ENCODE measurements at regions not wholly inside any gene's neighbourhood (a gene's known extent, or its start where the extent isn't known, plus 50 kb on each side); places are given as distances from the start of the nearest gene placed in this dataset.

DNA sequence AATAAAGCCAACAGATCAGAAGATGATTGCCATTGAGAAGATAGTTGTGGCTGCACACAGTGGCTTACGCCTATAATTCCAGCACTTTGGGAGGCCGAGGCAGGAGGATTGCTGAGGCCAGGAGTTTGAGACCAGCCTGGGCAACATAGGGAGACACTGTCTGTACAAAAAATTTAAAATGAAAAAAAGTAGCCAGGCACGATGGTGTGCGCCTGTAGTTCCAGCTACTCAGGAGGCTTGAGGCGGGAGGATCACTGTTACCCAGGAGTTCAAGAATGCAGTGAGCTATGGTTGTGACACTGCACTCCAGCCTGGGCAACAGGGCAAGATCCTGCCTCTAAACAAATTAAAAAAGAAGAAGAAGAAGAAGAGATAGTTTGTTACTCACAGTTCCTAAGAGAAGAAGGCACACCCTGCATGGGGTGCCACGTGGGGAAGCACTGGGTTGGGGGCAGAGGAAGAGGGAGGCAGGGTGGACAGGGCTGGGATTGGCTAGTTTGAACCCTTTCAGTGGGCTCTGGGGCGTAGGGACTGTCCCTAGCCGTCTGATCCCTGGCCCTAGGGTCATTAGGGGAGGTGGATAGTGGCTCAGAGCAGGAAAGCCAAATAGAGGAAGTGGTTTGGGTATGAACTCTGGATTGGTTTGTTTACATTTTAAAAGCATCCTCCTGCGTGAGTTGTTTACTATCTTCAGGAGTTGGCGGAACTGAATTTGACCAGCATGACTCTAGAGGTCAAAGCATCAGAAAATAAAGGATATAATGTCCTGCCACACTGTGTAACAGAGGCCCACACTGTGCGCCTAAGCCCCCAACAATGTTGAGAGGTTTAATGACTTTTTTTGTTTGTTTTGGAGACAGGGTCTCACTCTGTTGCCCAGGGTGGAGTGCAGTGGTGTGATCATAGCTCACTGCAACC is 60.5 kb upstream of the MEDAG start:
- no peaks in the 10 kb centered on the region for H3K27me3 ChIP-seq (ENCODE audit: insufficient read depth)
- H3K9me2 ChIP-seq: no peaks in the 10 kb centered on the region
- H3K4me1 ChIP-seq (ENCODE audit: control insufficient read depth in 1 of 2, insufficient read depth in 2 of 2, low read depth in 1 of 2, low read length in 1 of 2): peaks cover 3 to 18% of the 10 kb centered on the region in 2 experiments; a peak in 3 of 4 replicates
- CTCF ChIA-PET: interaction anchor here (1.2 kb wide), 1 partner anchor 20 kb away, joined by 4 read pairs; no protein-coding TSS in a partner anchor
- H4K20me1 ChIP-seq (ENCODE audit: insufficient read depth): no peaks in the 10 kb centered on the region
- H2AFZ ChIP-seq (ENCODE audit: low read depth): no peak overlapping the region
- H3K9ac ChIP-seq: no peak overlapping the region
- no peaks in the 10 kb centered on the region for H3K36me3 ChIP-seq (replicated peaks in 1 of 2; ENCODE audit: control insufficient read depth in 1 of 2, insufficient read depth in 2 of 2, low read length in 1 of 2)
- 84% methylated on average over 11 of the region's 11 CpGs for WGBS (ENCODE audit: low lambda C conversion rate)
- H3K4me3 ChIP-seq (ENCODE audit: low read depth in 2 of 2, low read length in 1 of 2): no peak overlapping the region
- H3K79me2 ChIP-seq (ENCODE audit: insufficient read depth): no peaks in the 10 kb centered on the region
- H3F3A ChIP-seq (replicated peaks; ENCODE audit: insufficient read depth): peaks cover 38% of the 10 kb centered on the region
- no peak for DNase-seq
- POLR2A ChIA-PET: no interaction called here
- no peaks in the 10 kb centered on the region for H3K9me3 ChIP-seq
- H3K4me2 ChIP-seq: no peak overlapping the region
- peak overlapping the region in 1 of 2 experiments; percentile 99; a peak in 2 of 4 replicates for H3K27ac ChIP-seq (ENCODE audit: low read depth in 2 of 2, low read length in 1 of 2)
- TF ChIP-seq EZH2phosphoT487 (IDR thresholded peaks at IDR 0.05; ENCODE audit: borderline replicate concordance, low read depth) (no peak), MXI1 (IDR thresholded peaks at IDR 0.05; ENCODE audit: low read depth, low read length) (no peak), RCOR1 (IDR thresholded peaks at IDR 0.05; ENCODE audit: low read length) (no peak)
- TF ChIP-seq, protein P1, sequence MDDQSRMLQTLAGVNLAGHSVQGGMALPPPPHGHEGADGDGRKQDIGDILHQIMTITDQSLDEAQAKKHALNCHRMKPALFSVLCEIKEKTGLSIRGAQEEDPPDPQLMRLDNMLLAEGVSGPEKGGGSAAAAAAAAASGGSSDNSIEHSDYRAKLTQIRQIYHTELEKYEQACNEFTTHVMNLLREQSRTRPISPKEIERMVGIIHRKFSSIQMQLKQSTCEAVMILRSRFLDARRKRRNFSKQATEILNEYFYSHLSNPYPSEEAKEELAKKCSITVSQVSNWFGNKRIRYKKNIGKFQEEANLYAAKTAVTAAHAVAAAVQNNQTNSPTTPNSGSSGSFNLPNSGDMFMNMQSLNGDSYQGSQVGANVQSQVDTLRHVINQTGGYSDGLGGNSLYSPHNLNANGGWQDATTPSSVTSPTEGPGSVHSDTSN (IDR thresholded peaks at IDR 0.05): no peak

DNA sequence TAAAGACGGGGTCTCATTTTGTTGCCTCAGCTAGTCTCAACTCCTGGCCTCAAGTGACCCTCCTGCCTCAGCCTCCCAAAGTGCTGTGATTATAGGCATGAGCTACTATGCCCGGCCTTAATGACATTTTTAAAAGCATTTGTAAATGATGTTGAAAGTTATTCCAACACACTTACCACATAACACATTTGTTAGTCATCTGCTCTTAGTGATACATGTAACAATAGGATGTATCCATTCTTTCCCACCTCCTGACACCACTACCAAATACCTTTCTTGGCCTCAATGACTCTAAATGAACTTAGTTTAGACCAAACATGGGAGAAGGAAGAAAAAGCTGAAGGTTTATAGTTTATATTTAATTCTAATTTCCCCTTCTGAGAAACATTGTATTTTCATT is 59.8 kb upstream of the MEDAG start:
- TF ChIP-seq NRF1 (IDR thresholded peaks at IDR 0.05; ENCODE audit: low read depth, low read length) (no peak), JUND (IDR thresholded peaks at IDR 0.05) (no peak), MXI1 (IDR thresholded peaks at IDR 0.05; ENCODE audit: low read depth, low read length) (no peak), USF1 (IDR thresholded peaks at IDR 0.05; ENCODE audit: borderline replicate concordance, low read depth) (no peak), FOSL2 (IDR thresholded peaks at IDR 0.05; ENCODE audit: borderline replicate concordance, low read depth) (no peak), SMC3 (IDR thresholded peaks at IDR 0.05; ENCODE audit: low read depth, low read length) (no peak), TAF1 (IDR thresholded peaks at IDR 0.05; ENCODE audit: borderline replicate concordance, low read depth, low read length) (no peak), SIN3A (IDR thresholded peaks at IDR 0.05; ENCODE audit: borderline replicate concordance, low read depth, low read length) (no peak), GATA2 (CRISPR knock-in tag; IDR thresholded peaks at IDR 0.05) (no peak), TEAD4 (IDR thresholded peaks at IDR 0.05; ENCODE audit: borderline replicate concordance, insufficient read depth) (no peak), IRF3 (IDR thresholded peaks at IDR 0.05; ENCODE audit: low read depth, low read length) (no peak), RXRA (IDR thresholded peaks at IDR 0.05; ENCODE audit: borderline replicate concordance, low read depth) (no peak), MAX (IDR thresholded peaks at IDR 0.05; ENCODE audit: low read depth) (no peak), CHD2 (IDR thresholded peaks at IDR 0.05; ENCODE audit: low read length, partially characterized antibody) (no peak)
- TF ChIP-seq, protein P2, sequence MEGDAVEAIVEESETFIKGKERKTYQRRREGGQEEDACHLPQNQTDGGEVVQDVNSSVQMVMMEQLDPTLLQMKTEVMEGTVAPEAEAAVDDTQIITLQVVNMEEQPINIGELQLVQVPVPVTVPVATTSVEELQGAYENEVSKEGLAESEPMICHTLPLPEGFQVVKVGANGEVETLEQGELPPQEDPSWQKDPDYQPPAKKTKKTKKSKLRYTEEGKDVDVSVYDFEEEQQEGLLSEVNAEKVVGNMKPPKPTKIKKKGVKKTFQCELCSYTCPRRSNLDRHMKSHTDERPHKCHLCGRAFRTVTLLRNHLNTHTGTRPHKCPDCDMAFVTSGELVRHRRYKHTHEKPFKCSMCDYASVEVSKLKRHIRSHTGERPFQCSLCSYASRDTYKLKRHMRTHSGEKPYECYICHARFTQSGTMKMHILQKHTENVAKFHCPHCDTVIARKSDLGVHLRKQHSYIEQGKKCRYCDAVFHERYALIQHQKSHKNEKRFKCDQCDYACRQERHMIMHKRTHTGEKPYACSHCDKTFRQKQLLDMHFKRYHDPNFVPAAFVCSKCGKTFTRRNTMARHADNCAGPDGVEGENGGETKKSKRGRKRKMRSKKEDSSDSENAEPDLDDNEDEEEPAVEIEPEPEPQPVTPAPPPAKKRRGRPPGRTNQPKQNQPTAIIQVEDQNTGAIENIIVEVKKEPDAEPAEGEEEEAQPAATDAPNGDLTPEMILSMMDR (IDR thresholded peaks at IDR 0.05): no peak
- TF ChIP-seq, protein P3, sequence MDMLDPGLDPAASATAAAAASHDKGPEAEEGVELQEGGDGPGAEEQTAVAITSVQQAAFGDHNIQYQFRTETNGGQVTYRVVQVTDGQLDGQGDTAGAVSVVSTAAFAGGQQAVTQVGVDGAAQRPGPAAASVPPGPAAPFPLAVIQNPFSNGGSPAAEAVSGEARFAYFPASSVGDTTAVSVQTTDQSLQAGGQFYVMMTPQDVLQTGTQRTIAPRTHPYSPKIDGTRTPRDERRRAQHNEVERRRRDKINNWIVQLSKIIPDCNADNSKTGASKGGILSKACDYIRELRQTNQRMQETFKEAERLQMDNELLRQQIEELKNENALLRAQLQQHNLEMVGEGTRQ (IDR thresholded peaks at IDR 0.05; ENCODE audit: borderline replicate concordance, low read depth, low read length): no peak
- H3F3A ChIP-seq (replicated peaks; ENCODE audit: insufficient read depth): peaks cover 35% of the 10 kb centered on the region
- no peaks in the 10 kb centered on the region for H3K27me3 ChIP-seq (ENCODE audit: insufficient read depth)
- no peak overlapping the region for H3K9ac ChIP-seq
- ChIA-PET CTCF (interaction anchor here (1.2 to 1.6 kb wide), 3 partner anchors 11 to 714 kb away, joined by 3 to 4 read pairs (median 4); no protein-coding TSS in a partner anchor), POLR2A (no interaction called here)
- H3K79me2 ChIP-seq (ENCODE audit: insufficient read depth): no peaks in the 10 kb centered on the region
- no peak overlapping the region for H3K4me2 ChIP-seq
- H3K9me2 ChIP-seq: no peaks in the 10 kb centered on the region
- no peaks in the 10 kb centered on the region for H3K36me3 ChIP-seq (replicated peaks in 1 of 2; ENCODE audit: control insufficient read depth in 1 of 2, insufficient read depth in 2 of 2, low read length in 1 of 2)
- H4K20me1 ChIP-seq (ENCODE audit: insufficient read depth): no peaks in the 10 kb centered on the region
- DNase-seq: no peak
- no peak overlapping the region for H3K4me3 ChIP-seq (ENCODE audit: low read depth in 2 of 2, low read length in 1 of 2)
- H3K27ac ChIP-seq (ENCODE audit: low read depth in 2 of 2, low read length in 1 of 2): peak overlapping the region in 1 of 2 experiments; percentile 99; a peak in 2 of 4 replicates
- H2AFZ ChIP-seq (ENCODE audit: low read depth): no peak overlapping the region
- H3K4me1 ChIP-seq (ENCODE audit: control insufficient read depth in 1 of 2, insufficient read depth in 2 of 2, low read depth in 1 of 2, low read length in 1 of 2): peaks cover 0 to 18% of the 10 kb centered on the region in 2 experiments; a peak in 3 of 4 replicates
- WGBS (ENCODE audit: low lambda C conversion rate): 65% methylated on average over 2 of the region's 2 CpGs
- H3K9me3 ChIP-seq: no peaks in the 10 kb centered on the region
